ENCODE measurements at regions not wholly inside any gene's neighbourhood (a gene's known extent, or its start where the extent isn't known, plus 50 kb on each side); places are given as distances from the start of the nearest gene placed in this dataset.

- 0 out of 2 replicates have a peak, but pooled peaks cover 3% of the 10 kb centered on the region for H3K9me3 ChIP-seq (ENCODE audit: low read length)
- H3K27me3 ChIP-seq (ENCODE audit: insufficient read depth, low read length) = no peaks in the 10 kb centered on the region
- H3K9me2 ChIP-seq (ENCODE audit: low read depth, low read length) = no peaks in the 10 kb centered on the region
- no peaks in the 10 kb centered on the region for H3F3A ChIP-seq (ENCODE audit: insufficient read depth, low read length)
- no peak for TF ChIP-seq CTCF (IDR thresholded peaks at IDR 0.05; ENCODE audit: low read length)
- TF ChIP-seq EZH2 (IDR thresholded peaks at IDR 0.05; ENCODE audit: borderline replicate concordance, low read length) = no peak
- H4K20me1 ChIP-seq (ENCODE audit: insufficient read depth, low read length) = no peaks in the 10 kb centered on the region
- 0 out of 2 replicates have a peak overlapping the region, but pooled peaks have one; percentile 14 for H2AFZ ChIP-seq (ENCODE audit: low read length)
- peak overlapping the region; percentile 31 for H3K27ac ChIP-seq (ENCODE audit: low read depth, low read length, poor library complexity, severe bottlenecking)
- peak overlapping the region; percentile 19 for H3K9ac ChIP-seq (ENCODE audit: low read length)
- H3K4me2 ChIP-seq (ENCODE audit: low read length) = no peak overlapping the region
- no peak overlapping the region for H3K4me3 ChIP-seq (ENCODE audit: low read depth, low read length, poor library complexity, severe bottlenecking)
- H3K4me1 ChIP-seq (ENCODE audit: insufficient read depth, low read length, severe bottlenecking) = peaks cover 46% of the 10 kb centered on the region
- H3K36me3 ChIP-seq (ENCODE audit: insufficient read depth, low read length) = no peaks in the 10 kb centered on the region
- H3K79me2 ChIP-seq (ENCODE audit: insufficient read depth, low read length) = no peaks in the 10 kb centered on the region
These were observed 445.5 kb downstream of the PTPRC start for GRCh38 chr1:199084293-199084692.

- no peak for TF ChIP-seq EZH2 (IDR thresholded peaks at IDR 0.05; ENCODE audit: borderline replicate concordance, low read length)
- TF ChIP-seq CTCF (IDR thresholded peaks at IDR 0.05; ENCODE audit: low read length) = no peak
- H2AFZ ChIP-seq (ENCODE audit: low read length) = no peak overlapping the region
- H3K4me2 ChIP-seq (ENCODE audit: low read length) = no peak overlapping the region
- no peaks in the 10 kb centered on the region for H3F3A ChIP-seq (ENCODE audit: insufficient read depth, low read length)
- H4K20me1 ChIP-seq (ENCODE audit: insufficient read depth, low read length) = no peaks in the 10 kb centered on the region
- peaks cover 6% of the 10 kb centered on the region; the same call in 1 of the 2 replicates for H3K9me3 ChIP-seq (ENCODE audit: low read length)
- no peaks in the 10 kb centered on the region for H3K79me2 ChIP-seq (ENCODE audit: insufficient read depth, low read length)
- no peaks in the 10 kb centered on the region for H3K27me3 ChIP-seq (ENCODE audit: insufficient read depth, low read length)
- H3K36me3 ChIP-seq (ENCODE audit: insufficient read depth, low read length) = no peaks in the 10 kb centered on the region
- H3K27ac ChIP-seq (ENCODE audit: low read depth, low read length, poor library complexity, severe bottlenecking) = no peak overlapping the region
- no peaks in the 10 kb centered on the region for H3K9me2 ChIP-seq (ENCODE audit: low read depth, low read length)
- H3K4me3 ChIP-seq (ENCODE audit: low read depth, low read length, poor library complexity, severe bottlenecking) = no peak overlapping the region
- peaks cover 60% of the 10 kb centered on the region for H3K4me1 ChIP-seq (ENCODE audit: insufficient read depth, low read length, severe bottlenecking)
- no peak overlapping the region for H3K9ac ChIP-seq (ENCODE audit: low read length)
These were observed 447.1 kb downstream of the PTPRC start for GRCh38 chr1:199085903-199086302.

- H3K9ac ChIP-seq (ENCODE audit: low read length) = no peak overlapping the region
- TF ChIP-seq EZH2 (IDR thresholded peaks at IDR 0.05; ENCODE audit: borderline replicate concordance, low read length) (no peak), CTCF (IDR thresholded peaks at IDR 0.05; ENCODE audit: low read length) (no peak)
- H2AFZ ChIP-seq (ENCODE audit: low read length) = no peak overlapping the region
- H3K4me1 ChIP-seq (ENCODE audit: insufficient read depth, low read length, severe bottlenecking) = peaks cover 54% of the 10 kb centered on the region
- no peaks in the 10 kb centered on the region for H3K9me2 ChIP-seq (ENCODE audit: low read depth, low read length)
- no peak overlapping the region for H3K4me2 ChIP-seq (ENCODE audit: low read length)
- peaks cover 8% of the 10 kb centered on the region; the same call in 1 of the 2 replicates for H3K9me3 ChIP-seq (ENCODE audit: low read length)
- H3F3A ChIP-seq (ENCODE audit: insufficient read depth, low read length) = no peaks in the 10 kb centered on the region
- H3K36me3 ChIP-seq (ENCODE audit: insufficient read depth, low read length) = no peaks in the 10 kb centered on the region
- H4K20me1 ChIP-seq (ENCODE audit: insufficient read depth, low read length) = no peaks in the 10 kb centered on the region
- H3K27ac ChIP-seq (ENCODE audit: low read depth, low read length, poor library complexity, severe bottlenecking) = no peak overlapping the region
- no peaks in the 10 kb centered on the region for H3K27me3 ChIP-seq (ENCODE audit: insufficient read depth, low read length)
- H3K79me2 ChIP-seq (ENCODE audit: insufficient read depth, low read length) = no peaks in the 10 kb centered on the region
- H3K4me3 ChIP-seq (ENCODE audit: low read depth, low read length, poor library complexity, severe bottlenecking) = no peak overlapping the region
These were observed 448.3 kb downstream of the PTPRC start for GRCh38 chr1:199087144-199087543.

Data from OCI-LY1 (cell line).